Fibroblast of peridontal ligament (primary cell): ENCODE measurements at regions not wholly inside any gene's neighbourhood (a gene's known extent, or its start where the extent isn't known, plus 50 kb on each side); places are given as distances from the start of the nearest gene placed in this dataset.
A peak's percentile ranks its signal among the peaks of the same experiment; 100 is the strongest.

Source experiments
- DNase-seq: peaks from one replicate; pipeline ENCODE4 v3.0.0-alpha.2; 2010; ENCODE audit errors: extremely low read depth

DNA sequence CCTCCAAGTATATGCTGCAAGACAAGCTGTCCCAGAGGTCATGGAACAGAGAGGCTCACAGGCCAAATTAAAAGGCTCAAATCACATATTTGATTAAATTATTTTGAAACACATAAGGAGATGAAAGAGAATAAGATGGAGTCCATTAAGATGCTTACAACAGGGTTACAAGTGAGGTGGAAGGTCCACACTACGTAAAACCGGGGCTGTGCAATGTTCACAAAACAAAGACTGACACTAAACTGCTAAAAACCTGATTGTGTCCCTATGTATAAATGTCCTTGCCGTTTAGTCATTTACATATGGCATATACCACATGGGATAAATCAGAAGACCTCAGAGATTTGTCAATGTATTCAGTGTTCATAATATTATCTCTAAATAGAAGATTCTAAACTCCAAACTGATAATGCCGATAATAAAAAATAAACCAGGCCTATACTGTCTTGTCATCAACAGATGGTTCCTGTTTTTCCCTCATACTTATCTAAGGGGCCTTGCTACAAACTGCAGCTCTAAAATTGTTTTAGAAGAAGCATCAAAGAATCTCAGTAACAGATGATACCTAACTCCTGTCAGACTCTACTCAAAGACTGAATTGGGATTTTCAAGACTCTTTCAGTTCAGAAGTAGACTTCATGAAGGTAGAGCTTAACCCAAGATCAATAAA, 51.8 kb upstream of the RIPOR2 start:
- no peak for DNase-seq

DNA sequence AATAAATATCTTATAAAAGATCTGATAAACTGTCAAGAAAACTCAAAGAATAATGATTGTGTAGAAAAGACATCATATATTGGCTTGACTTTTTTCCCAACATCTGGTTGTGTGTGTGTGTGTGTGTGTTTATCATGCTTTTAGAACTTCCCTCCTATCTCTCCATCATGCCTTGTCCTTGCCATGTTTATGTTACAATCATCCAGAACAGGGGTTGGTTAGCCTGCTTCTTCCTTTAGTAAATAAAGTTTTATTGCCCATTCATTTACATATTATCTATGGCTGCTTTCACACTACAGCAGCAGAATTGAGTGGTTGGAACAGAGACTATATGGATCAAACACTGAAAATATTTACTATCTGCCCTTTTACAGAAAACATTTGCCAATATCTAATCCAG, 52.8 kb upstream of the RIPOR2 start:
- DNase-seq = no peak

DNA sequence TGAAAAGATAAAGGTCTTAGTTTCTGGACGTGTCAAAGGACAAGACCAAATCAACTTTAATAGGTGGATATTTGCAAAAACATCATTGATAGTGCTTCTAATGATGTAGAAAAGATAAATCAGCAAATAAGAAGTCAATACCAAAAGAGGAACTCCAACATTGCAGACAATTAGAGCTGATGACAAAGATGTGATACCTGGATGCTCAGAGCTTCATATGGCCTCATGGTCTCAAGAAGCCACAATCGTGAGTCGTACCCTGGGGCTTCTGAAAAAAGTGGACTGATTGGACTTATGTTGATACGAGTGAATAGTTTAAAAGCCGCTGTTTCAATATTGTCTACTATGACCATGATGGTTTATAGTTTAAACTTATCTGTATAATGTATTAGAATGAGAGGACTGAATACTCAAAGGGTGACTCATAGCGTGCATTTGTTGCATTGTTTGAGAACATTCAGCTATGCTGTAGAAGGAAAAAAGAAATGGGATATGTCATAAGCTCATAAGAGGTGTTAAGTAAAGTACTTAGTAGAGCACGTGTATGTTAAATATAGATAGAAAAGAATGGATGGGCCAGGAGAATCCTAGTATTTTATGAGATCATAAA, 54.6 kb upstream of the RIPOR2 start:
- DNase-seq = no peak

DNA sequence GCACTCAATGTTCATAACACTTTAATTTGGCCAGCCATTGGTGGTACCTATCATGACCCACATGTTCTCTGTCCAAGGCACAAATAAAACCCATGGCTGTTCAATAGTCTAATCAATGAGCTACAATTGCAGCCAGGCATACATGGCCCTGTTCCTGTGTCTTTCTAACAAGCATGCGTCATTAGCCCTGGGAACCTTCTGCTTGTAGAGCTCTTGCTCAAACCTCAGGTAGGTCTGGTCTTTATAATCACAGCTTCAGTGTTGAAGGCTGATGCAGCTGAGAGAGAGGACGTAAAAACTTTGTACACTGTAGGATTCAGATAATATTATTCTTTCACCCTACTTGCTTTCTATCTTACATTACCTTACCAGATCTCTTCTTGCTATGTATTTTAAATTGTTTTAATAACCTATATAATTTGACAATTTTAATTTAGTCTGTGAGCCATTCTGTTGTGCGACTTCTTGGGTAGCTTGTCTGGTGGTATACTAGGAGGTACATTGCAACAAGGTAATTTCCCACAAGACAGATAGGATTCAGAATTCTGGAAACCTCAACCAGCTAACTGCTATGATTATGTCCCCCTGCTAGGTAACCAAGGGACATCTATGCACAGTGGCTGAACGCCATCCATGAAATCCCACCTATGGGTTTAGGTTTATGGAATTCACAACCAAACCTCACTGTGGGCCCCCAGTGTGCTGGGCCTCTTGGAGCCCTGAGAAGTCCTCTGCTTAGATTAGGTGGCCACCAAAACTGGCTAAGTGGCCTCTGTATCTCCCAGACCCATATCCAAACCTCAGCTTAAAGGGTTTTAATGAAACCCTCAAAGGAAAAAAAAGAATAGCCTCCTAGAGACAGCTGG, 55.4 kb upstream of the RIPOR2 start:
- DNase-seq = no peak

DNA sequence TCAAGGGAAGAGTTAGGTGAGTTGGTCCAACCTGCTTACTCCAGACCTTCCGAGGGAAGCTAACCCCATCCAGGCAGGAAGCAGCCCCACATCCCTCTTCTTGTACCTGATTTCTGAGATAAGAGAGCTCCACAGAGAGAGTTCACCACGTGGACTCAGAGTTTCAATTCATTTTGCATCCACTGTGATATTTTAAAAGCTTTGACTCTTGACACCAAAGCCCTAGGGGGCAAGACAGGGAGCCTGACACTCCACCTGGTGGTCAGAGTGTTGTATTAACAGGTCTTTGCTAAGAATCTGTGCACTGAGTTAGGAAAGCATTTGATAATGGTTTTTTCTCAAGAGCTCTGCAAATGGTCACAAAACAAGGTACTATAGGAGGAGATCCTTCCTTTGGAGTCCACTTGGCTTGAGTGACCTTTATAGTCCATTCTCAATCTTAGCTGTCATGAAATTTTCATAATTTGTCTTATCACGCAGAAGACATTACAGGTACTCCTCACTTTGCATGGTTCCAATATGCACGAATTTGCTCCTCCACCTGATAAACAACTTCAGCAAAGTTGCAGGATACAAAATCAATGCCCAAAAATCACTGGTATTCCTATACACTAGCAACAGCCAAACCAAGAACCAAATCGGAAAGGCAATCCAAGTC, 56.2 kb upstream of the RIPOR2 start:
- DNase-seq = peak; percentile 31

DNA sequence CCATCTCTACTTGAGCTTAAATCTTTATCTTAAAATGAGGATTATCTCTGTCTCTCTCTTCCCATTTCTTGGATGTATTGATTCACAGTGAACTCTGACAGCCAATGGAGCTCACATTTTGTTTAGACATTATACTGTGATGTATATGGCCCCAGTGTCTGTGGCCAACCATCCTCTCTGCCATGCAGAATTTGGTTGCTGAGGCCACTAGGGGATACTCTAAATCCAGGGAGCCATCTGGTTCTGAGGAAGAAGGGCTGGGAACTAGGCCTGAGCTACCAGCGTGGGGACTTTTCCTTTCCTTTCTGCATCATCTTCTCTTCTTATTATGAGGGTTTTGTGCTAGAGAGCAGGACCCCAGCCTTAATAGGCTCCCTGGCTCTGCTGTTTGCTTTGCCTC, 59.1 kb upstream of the RIPOR2 start:
- DNase-seq = no peak

DNA sequence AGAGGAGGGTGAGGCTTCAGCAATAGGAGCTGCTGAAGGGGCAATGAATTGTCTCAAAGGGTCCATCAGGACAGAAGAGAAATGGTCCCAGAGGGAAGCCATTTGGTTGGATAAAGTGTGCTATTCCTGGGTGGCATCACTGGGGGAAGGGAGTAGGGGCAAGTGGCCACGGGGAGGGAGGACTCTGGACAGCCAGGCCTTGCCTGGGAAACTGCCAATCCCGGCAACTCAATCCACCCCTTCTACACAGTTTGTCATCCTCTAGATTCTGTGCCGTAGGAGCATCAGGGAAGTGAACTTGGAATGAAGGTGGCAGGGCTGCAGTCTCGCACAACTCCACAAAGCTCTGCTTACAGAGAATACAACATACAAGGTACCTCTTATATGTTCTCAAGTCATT, 59.5 kb upstream of the RIPOR2 start:
- no peak for DNase-seq

DNA sequence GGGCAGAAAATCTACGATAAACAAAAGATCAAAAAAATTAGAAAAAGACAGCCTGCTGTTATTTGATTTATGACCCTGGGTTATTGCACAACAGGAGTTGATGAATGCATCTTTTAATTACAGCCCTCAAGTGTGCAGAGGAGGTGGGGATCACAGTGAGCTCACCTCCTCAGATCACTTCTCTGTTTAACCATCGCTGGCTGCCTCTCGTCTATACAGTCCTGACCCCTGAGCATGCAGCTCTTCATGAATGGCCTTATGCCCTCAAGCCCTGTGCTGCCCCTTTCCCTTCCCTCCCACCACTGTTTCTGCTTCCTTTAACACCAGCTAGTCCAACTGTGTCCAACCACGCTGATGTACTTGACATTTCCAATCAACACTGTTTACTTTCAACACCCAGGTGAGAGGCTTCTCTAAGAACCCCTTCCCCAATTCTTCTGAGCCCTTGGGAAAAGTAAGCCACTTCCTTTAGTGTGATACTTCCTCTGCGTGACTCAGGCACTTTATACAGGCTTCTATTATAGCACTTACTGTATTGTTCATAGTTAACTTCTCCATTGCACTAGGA, 60.6 kb upstream of the RIPOR2 start:
- no peak for DNase-seq

DNA sequence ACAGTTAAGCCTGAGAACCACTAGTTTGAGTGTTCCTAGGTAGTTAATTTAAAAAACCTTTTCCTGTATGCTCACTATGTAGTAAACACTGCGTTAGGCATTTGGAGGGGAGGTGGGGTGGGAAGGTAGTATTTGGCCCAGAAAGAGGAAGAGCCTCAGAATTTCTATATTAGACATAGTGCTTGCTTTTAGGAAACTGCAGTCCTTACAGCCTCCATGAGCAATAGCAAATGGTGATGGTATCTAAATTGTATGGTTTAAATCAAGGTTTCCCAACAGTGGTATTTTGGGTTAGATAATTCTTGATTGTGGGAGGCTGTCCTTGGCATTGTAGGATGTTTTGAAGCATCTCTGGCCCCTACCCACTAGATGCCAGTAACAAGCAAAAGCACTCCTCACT, 61.5 kb upstream of the RIPOR2 start:
- DNase-seq = no peak

DNA sequence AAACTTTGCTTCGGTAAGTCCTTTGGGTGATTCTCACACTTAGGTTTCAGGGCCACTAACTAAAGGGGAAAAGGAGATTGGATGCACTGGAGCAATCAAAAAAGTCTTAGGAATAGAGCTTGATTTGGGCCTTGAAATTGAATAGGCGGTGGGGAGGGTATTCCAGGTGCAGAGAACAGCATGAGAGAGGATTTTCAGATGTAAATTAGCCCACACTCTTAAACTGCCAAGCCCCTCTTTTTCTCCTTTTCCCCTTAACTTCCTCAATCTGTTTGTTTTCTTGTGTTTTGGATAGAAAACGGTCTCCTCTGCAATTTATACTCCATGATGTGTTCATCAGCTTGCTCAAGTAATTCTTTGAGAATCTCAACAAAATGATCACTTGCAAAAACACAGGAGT, 62.1 kb upstream of the RIPOR2 start:
- no peak for DNase-seq

DNA sequence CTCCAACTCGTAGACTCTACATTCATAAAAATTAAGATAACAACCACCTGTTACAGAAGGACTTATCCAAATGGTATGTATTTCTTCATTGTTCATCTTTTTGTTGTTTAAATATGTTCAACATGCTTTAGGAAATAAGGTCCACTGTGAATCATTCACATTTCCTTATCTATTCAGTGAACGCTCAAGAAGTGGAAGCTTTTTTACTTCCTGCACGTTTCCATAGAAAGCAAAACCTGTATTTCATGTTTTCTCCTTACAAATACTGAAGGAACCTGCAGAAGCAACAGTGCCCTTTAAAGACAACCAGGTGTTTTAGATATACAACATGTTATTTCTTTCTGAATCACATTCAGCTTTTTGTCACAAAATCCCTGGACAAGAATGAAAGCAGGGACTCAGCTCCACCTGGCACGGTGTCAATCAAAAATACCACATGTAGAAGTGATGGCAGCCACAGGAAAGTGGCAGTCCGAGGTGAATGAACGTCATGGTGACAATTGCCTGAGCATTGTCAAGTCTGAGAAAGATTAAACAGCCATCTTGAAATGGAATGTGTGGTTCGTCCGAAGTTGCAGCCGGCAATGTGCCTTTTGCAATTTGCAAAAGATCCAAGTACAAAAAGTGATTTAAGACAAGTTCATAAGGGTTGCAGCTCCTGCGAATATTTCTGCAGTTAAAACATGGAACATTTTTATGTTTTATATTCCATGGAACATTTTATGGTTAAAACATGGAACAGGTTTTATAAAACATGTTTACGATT, 66.7 kb upstream of the RIPOR2 start:
- no peak for DNase-seq

DNA sequence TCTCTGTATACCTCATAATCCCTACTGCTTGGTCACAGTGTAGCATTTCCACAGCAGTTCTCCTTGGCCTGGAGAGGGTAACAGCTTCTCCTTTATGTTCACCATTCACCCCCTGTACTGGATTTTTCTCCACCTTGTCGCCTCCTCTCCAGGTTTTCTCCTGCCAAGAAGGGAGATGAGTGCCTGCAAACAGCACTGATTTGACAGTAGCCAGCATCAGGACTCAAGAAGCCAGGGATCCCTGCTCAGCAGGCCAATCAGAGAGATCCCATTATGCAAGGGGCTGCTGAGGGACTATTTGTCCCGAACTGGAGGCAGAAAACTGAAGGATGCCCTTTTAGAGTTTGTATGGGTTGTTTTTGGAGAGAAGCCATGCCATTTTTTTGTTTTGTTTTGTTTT, 68.6 kb upstream of the RIPOR2 start:
- no peak for DNase-seq

DNA sequence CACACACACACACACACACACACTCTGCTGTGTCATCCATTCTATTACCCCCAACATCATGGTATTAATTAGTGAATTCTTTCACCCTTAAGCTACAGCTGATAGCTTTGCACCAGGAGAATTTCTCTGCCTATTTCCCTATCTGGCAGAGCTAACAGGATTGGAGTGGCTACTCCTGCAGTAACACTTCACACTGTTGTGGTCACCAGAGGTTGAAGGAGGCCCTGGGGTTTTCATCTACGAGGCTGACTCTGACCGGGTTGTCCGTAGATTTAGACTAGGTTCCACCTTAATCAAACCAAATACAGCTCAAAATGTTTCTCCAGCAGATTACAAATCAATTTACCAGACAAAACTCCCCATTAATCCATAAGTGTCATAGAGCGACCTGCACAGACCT, 69.2 kb upstream of the RIPOR2 start:
- DNase-seq = no peak

DNA sequence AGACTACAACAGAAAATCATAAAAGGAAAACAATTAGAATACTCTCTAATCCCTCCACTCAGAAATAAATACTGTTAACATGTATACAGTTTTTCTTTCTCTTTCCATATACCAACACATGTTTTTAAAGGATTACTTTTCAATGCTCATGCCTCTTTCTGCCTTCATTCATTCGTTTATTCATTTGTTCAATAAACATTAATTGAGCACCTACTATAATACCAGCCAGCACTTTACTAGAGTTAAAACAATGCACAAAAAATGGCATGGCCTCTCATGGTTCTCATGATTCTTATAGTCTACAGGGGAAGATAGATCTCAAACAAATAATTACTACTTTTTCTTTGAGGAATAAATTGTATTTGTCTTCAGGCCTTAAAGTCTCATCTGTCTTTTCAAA, 70.3 kb upstream of the RIPOR2 start:
- DNase-seq = no peak

DNA sequence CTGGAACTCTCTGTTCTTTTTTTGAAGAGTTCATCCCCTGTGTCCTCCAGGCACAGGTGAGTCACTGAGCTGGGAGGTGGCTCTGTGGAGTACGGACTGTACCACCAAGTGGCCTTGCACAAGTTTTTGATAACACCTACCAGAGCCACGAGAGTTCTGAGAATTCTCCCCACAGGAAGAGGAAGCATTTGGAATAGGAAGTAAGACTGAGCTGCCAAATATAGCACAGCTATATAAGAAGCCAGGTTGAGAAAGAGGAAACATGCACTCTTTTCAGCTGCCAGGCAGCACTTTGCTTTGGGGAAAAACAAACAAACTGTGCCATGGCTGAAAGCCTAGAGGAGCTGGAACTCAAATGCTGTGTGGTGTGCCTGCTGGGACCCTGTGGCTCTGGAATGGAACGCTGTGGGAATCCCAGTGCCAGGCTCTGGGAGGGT, 70.8 kb upstream of the RIPOR2 start:
- DNase-seq = peak; percentile 80

DNA sequence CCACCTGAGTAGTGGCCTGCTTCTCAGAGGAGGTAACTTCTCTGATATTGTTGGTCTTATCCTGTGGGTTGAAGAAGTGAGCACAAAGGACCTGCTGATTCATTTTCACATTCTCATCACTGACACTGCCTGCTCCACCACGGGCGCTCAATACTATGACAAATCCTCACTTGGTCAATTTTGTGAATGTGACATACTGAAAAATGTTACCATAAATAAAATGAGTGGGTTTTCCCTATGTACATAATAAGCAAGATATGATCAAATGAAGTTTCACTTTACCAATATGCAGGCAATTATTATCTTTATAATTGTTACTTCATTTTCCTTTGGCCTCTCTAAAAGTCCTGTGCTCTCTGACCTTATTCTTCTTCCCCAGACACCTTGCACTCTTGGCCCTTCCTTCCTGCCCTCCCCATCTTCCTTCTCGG, 71.5 kb upstream of the RIPOR2 start:
- no peak for DNase-seq

DNA sequence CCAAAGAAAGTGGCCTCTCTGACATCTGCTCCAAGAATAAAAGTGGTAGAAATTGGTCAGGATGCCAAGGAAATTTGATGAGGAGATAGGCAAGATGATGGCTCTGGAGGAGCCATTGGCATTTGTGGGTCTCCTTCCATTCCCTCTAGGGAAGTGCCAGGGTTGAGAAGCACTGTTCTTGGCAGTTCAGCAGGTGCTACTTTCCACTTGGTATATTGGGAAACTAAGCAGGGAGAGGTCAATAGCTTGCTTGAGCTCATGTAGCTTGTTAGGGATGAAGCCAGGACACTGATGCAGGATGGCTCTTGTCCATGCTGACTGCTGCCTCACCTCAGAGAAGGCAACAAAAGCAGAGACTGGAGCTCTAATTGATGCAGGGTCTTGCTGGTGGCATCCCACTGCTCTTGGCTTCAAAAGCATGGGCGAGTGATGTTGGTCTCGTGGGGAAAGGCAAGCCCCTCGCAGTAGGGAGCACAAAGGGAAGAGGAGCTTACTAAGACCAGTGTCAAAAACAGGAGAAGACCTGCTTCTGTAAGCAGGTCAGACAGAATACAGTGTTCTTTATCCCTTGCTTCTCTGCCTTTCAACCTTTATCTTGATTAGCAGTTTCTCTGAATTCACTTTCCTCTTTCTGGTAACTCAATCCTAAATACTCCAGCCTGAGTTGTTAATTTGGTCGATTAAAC, 73.1 kb upstream of the RIPOR2 start:
- no peak for DNase-seq

DNA sequence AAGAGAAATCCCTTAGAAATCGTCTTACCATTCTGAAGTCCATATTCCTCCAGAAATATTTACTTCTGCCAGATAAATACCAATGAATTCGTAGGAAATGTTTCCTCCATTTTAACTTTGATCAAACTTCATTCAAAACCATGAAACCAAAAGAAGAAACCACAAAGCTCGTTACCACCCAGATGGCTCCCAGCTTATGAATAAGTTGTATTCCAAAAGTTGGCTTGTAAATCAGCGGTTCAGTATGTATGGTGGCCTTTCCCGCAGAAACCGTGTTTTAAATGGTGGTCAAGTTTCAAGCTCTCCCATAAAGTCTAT, 73.6 kb upstream of the RIPOR2 start:
- peak; percentile 16 for DNase-seq

DNA sequence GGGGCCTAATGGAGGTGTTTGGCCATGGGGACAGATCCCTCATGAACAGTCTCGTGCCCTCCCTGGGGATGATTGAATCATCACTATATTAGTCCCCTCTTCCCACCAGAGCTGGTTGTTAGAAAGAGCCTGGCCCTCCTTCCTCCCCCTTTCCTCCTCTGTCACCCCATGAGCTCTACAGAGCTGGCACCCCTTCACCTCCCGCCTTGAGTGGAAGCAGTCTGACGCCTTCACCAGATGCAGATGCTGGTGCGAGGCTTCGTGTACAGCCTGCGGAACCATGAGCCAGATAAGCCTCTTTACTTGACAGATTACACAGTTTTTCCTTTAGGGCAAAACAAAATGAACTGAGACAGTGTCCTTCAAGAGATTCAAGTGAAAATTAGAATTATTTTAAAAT, 74.4 kb upstream of the RIPOR2 start:
- no peak for DNase-seq

DNA sequence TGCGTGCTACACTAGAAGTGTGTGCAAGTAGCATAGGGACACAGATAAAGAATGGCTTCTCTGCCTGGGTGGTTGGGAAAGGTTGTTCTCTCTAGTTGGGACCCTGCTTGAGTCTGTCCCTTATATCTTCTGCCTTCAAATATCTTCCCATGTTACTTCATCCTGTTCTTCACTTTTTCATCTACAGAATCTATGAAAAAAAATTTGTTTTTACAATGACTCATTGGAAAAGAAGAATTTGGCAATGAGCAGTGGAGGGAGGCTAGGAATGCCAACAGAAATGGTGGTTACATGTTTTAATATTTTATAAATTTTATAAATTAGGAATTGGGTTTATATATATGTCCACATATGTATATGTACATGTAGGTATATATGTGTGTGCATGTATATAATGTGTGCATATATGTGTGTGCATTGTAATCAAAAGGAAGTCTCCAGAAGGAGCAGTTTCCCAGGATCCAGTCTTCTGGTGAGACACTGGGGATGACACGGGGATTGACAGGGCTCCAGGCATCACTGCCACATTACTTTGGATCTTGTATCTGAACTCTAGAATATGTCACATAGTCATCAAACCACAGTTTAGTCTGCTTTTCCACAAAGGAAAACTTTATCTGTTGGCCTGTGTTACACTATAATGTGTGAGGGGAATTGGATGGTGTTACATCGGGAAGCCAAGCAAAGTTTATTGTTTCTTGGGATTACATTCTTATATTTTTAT, 75.3 kb upstream of the RIPOR2 start:
- DNase-seq = peak; percentile 69
